ENCODE measurements at regions not wholly inside any gene's neighbourhood (a gene's known extent, or its start where the extent isn't known, plus 50 kb on each side); places are given as distances from the start of the nearest gene placed in this dataset.

DNA sequence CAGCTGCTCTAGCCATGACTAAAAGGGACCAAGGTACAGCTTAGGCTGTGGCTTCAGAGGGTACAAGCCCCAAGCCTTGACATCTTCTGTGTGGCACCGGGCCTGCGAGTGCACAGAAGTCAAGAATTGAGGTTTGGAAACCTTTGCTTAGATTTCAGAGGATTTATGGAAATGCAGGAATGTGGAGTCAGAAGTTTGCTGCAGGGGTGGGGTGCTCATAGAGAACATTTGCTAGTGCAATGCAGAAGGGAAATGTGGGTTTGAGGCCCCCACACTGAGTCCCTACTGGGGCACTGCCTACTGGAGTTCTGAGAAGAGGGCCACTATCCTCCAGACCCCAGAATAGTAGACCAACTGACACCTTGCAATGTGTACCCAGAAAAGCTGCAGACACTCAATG, 624.9 kb upstream of the FTMT start:
- TF ChIP-seq, protein P1, sequence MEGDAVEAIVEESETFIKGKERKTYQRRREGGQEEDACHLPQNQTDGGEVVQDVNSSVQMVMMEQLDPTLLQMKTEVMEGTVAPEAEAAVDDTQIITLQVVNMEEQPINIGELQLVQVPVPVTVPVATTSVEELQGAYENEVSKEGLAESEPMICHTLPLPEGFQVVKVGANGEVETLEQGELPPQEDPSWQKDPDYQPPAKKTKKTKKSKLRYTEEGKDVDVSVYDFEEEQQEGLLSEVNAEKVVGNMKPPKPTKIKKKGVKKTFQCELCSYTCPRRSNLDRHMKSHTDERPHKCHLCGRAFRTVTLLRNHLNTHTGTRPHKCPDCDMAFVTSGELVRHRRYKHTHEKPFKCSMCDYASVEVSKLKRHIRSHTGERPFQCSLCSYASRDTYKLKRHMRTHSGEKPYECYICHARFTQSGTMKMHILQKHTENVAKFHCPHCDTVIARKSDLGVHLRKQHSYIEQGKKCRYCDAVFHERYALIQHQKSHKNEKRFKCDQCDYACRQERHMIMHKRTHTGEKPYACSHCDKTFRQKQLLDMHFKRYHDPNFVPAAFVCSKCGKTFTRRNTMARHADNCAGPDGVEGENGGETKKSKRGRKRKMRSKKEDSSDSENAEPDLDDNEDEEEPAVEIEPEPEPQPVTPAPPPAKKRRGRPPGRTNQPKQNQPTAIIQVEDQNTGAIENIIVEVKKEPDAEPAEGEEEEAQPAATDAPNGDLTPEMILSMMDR (IDR thresholded peaks at IDR 0.05): no peak
- no peak for TF ChIP-seq ZFX (IDR thresholded peaks at IDR 0.05; ENCODE audit: borderline replicate concordance)
- no peak overlapping the region for H3K27ac ChIP-seq

GRCh38 chr5:121239951-121240350, 611.7 kb upstream of the FTMT start:
- no peak overlapping the region for H3K27ac ChIP-seq
- TF ChIP-seq ZFX (IDR thresholded peaks at IDR 0.05; ENCODE audit: borderline replicate concordance): no peak
- TF ChIP-seq, protein P1 (IDR thresholded peaks at IDR 0.05): no peak

GRCh38 chr5:121246971-121247370, 604.7 kb upstream of the FTMT start:
- TF ChIP-seq, protein P1 (IDR thresholded peaks at IDR 0.05): no peak
- no peak for TF ChIP-seq ZFX (IDR thresholded peaks at IDR 0.05; ENCODE audit: borderline replicate concordance)

GRCh38 chr5:121251954-121252353, 599.7 kb upstream of the FTMT start:
- no peak for TF ChIP-seq ZFX (IDR thresholded peaks at IDR 0.05; ENCODE audit: borderline replicate concordance)
- TF ChIP-seq, protein P1 (IDR thresholded peaks at IDR 0.05): no peak
- H3K27ac ChIP-seq: no peak overlapping the region

More at GRCh38 chr5:121246971-121247370, 604.7 kb upstream of the FTMT start:
- H3K27ac ChIP-seq: no peak overlapping the region

- no peak overlapping the region for H3K27ac ChIP-seq
- TF ChIP-seq, protein P1 (IDR thresholded peaks at IDR 0.05): no peak
- TF ChIP-seq ZFX (IDR thresholded peaks at IDR 0.05; ENCODE audit: borderline replicate concordance): no peak
These were observed 594.1 kb upstream of the FTMT start for GRCh38 chr5:121257621-121258020.

GRCh38 chr5:121263456-121263855, 588.2 kb upstream of the FTMT start:
- H3K27ac ChIP-seq: no peak overlapping the region
- no peak for TF ChIP-seq ZFX (IDR thresholded peaks at IDR 0.05; ENCODE audit: borderline replicate concordance)
- TF ChIP-seq, protein P1 (IDR thresholded peaks at IDR 0.05): no peak

DNA sequence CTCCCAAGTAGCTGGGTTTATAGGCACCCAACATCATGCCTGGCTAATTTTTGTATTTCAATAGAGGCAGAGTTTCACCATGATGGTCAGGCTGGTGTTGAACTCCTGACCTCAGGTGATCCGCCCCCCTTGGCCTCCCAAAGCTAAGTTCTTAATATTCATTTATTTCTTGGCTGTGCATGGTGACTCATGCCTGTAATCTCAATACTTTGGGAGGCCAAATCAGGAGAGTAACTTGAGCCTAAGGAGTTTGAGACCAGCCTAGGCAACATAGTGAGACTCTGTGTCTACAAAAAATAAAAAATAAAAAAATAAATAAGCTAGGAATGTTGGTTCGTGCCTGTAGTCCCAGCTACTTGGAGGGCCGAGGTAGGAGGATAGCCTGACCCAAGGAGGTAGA, 587.1 kb upstream of the FTMT start:
- H3K27ac ChIP-seq: no peak overlapping the region
- TF ChIP-seq, protein P1 (IDR thresholded peaks at IDR 0.05): no peak
- no peak for TF ChIP-seq ZFX (IDR thresholded peaks at IDR 0.05; ENCODE audit: borderline replicate concordance)

Measured in 22Rv1 (cell line).